ENCODE measurements at regions not wholly inside any gene's neighbourhood (a gene's known extent, or its start where the extent isn't known, plus 50 kb on each side); places are given as distances from the start of the nearest gene placed in this dataset.

DNA sequence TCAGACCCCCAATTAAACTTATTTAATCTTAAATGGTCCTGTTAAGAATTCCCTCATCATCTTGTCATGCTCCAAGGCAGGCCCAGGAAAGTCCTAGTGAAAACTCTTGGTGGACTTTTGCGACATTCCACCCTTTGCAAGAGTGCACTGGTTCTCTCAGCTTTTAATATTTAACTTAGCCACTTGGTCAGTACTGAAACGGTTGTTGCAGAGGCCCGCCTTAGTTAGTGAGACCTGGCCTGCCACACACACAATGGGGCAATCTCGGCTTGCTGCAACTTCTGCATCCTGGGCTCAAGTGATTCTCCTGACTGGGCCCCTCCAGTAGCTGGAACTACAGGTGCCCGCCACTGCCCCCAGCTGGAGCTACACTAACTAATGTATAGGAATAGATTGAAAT is 1366.0 kb downstream of the UQCRFS1 start:
- TF ChIP-seq, protein P1, sequence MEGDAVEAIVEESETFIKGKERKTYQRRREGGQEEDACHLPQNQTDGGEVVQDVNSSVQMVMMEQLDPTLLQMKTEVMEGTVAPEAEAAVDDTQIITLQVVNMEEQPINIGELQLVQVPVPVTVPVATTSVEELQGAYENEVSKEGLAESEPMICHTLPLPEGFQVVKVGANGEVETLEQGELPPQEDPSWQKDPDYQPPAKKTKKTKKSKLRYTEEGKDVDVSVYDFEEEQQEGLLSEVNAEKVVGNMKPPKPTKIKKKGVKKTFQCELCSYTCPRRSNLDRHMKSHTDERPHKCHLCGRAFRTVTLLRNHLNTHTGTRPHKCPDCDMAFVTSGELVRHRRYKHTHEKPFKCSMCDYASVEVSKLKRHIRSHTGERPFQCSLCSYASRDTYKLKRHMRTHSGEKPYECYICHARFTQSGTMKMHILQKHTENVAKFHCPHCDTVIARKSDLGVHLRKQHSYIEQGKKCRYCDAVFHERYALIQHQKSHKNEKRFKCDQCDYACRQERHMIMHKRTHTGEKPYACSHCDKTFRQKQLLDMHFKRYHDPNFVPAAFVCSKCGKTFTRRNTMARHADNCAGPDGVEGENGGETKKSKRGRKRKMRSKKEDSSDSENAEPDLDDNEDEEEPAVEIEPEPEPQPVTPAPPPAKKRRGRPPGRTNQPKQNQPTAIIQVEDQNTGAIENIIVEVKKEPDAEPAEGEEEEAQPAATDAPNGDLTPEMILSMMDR (IDR thresholded peaks at IDR 0.05 in 8 of 11, conservative IDR thresholded peaks at IDR 0.05 in 3 of 11), result no peak
- TF ChIP-seq POLR2A (IDR thresholded peaks at IDR 0.05) (no peak), POLR2AphosphoS5 (IDR thresholded peaks at IDR 0.05) (no peak)

Data from spleen (tissue), 7 donors.